Hepatocyte (in vitro differentiated cells): ENCODE measurements at regions not wholly inside any gene's neighbourhood (a gene's known extent, or its start where the extent isn't known, plus 50 kb on each side); places are given as distances from the start of the nearest gene placed in this dataset.

Experiments used
- DNase-seq: peaks from one replicate; pipeline ENCODE4 v3.0.0-alpha.2; 2016; ENCODE audit warnings: low spot score
- H2AFZ ChIP-seq: fragments of 200-600 bp; sonication (generic); 2 replicates; pipeline ENCODE4 v1.6.0; 2016; ENCODE audit warnings: antibody characterized with exemption, mild to moderate bottlenecking
- H3K27ac ChIP-seq: fragments of 200-600 bp; sonication (generic); 2 replicates; pipeline ENCODE4 v1.5.1; 2016; ENCODE audit warnings: mild to moderate bottlenecking
- H3K27me3 ChIP-seq: fragments of 200-600 bp; sonication (generic); 2 replicates; pipeline ENCODE4 v1.6.1; 2016
- H3K36me3 ChIP-seq: fragments of 200-600 bp; sonication (generic); replicated peaks from 2 replicates; pipeline ENCODE4 v1.5.1; 2016; ENCODE audit warnings: low read depth; ENCODE audit not compliant: insufficient read depth
- H3K4me1 ChIP-seq: fragments of 200-600 bp; sonication (generic); 2 replicates; pipeline ENCODE4 v1.5.1; 2016; ENCODE audit warnings: mild to moderate bottlenecking, moderate library complexity; ENCODE audit not compliant: insufficient read depth
- H3K4me2 ChIP-seq: fragments of 200-600 bp; sonication (generic); 2 replicates; pipeline ENCODE4 v1.6.0; 2016
- H3K4me3 ChIP-seq: fragments of 200-600 bp; sonication (generic); 2 replicates; pipeline ENCODE4 v1.5.1; 2016; ENCODE audit warnings: mild to moderate bottlenecking
- H3K79me2 ChIP-seq: fragments of 200-600 bp; sonication (generic); 2 replicates; pipeline ENCODE4 v1.6.0; 2017; ENCODE audit warnings: mild to moderate bottlenecking
- H3K9me2 ChIP-seq: fragments of 200-600 bp; sonication (generic); replicated peaks from 2 replicates; pipeline ENCODE4 v1.6.0; 2017; ENCODE audit warnings: mild to moderate bottlenecking; ENCODE audit not compliant: insufficient read depth
- H3K9me3 ChIP-seq: fragments of 200-600 bp; sonication (generic); 2 replicates; pipeline ENCODE4 v1.5.1; 2016; ENCODE audit warnings: low read depth, mild to moderate bottlenecking
- H4K20me1 ChIP-seq: fragments of 200-600 bp; sonication (generic); 2 replicates; pipeline ENCODE4 v1.6.0; 2016; ENCODE audit warnings: mild to moderate bottlenecking; ENCODE audit not compliant: insufficient read depth, poor library complexity, severe bottlenecking
- CTCF ChIP-seq: fragments of 200-600 bp; sonication (generic); IDR thresholded peaks from 2 replicates; pipeline ENCODE4 v1.5.1; 2016; ENCODE audit warnings: antibody characterized with exemption, mild to moderate bottlenecking; ENCODE audit not compliant: poor library complexity
- EZH2 ChIP-seq: fragments of 200-600 bp; sonication (generic); IDR thresholded peaks from 2 replicates; pipeline ENCODE4 v1.6.1; 2016; ENCODE audit warnings: antibody characterized with exemption, mild to moderate bottlenecking, borderline replicate concordance
- EZH2phosphoT487 ChIP-seq: fragments of 200-600 bp; sonication (generic); IDR thresholded peaks from one replicate; pipeline ENCODE4 v1.6.1; 2018; ENCODE audit warnings: antibody characterized with exemption, mild to moderate bottlenecking, low read depth, moderate library complexity; ENCODE audit not compliant: unreplicated experiment, severe bottlenecking
- WGBS: methylation state at CpG from one replicate; pipeline ENCODE4 v1.1.6; 2016; ENCODE audit warnings: low lambda C conversion rate; ENCODE audit errors: missing lambda C conversion rate; 5-methylcytosine and 5-hydroxymethylcytosine counted together

GRCh38 chr17:77480509-77481215, 339.9 kb downstream of the SEC14L1 start:
- Histone ChIP-seq H3K9me3 (no peaks in the 10 kb centered on the region), H3K4me3 (no peak overlapping the region), H2AFZ (no peak overlapping the region), H3K27me3 (no peaks in the 10 kb centered on the region), H3K9me2 (no peaks in the 10 kb centered on the region), H3K4me2 (peak overlapping the region; percentile 62), H4K20me1 (peaks cover 78% of the 10 kb centered on the region), H3K4me1 (peaks cover 61% of the 10 kb centered on the region), H3K27ac (peak overlapping the region; percentile 95), H3K36me3 (no peaks in the 10 kb centered on the region), H3K79me2 (peaks cover 96% of the 10 kb centered on the region)
- 56% methylated on average over 25 of the region's 25 CpGs for whole genome bisulfite sequencing
- no peak for DNase-seq
- no peak for TF ChIP-seq EZH2phosphoT487
- no peak for TF ChIP-seq EZH2
- TF ChIP-seq CTCF = no peak

GRCh38 chr17:77481476-77482374, 341.0 kb downstream of the SEC14L1 start:
- H4K20me1 ChIP-seq = peaks cover 74% of the 10 kb centered on the region
- peaks cover 51% of the 10 kb centered on the region for H3K4me1 ChIP-seq

GRCh38 chr17:77482375-77483127, 341.8 kb downstream of the SEC14L1 start:
- H3K4me1 ChIP-seq = peaks cover 45% of the 10 kb centered on the region
- 91% methylated on average over 25 of the region's 25 CpGs for whole genome bisulfite sequencing

More at GRCh38 chr17:77481476-77482374, 341.0 kb downstream of the SEC14L1 start:
- Histone ChIP-seq H2AFZ (no peak overlapping the region), H3K4me3 (no peak overlapping the region), H3K9me3 (no peaks in the 10 kb centered on the region), H3K9me2 (no peaks in the 10 kb centered on the region), H3K27me3 (no peaks in the 10 kb centered on the region), H3K79me2 (peaks cover 91% of the 10 kb centered on the region), H3K27ac (peak overlapping the region; percentile 95), H3K36me3 (no peaks in the 10 kb centered on the region), H3K4me2 (peak overlapping the region; percentile 62)
- no peak for TF ChIP-seq CTCF
- no peak for TF ChIP-seq EZH2phosphoT487
- no peak for TF ChIP-seq EZH2
- 88% methylated on average over 35 of the region's 35 CpGs for whole genome bisulfite sequencing
- DNase-seq = no peak

More at GRCh38 chr17:77482375-77483127, 341.8 kb downstream of the SEC14L1 start:
- Histone ChIP-seq H4K20me1 (peaks cover 68% of the 10 kb centered on the region), H3K4me3 (no peak overlapping the region), H3K27ac (no peak overlapping the region), H3K36me3 (no peaks in the 10 kb centered on the region), H3K4me2 (no peak overlapping the region), H3K9me3 (no peaks in the 10 kb centered on the region), H3K27me3 (no peaks in the 10 kb centered on the region), H2AFZ (no peak overlapping the region), H3K79me2 (peaks cover 85% of the 10 kb centered on the region), H3K9me2 (no peaks in the 10 kb centered on the region)
- TF ChIP-seq EZH2 (no peak), EZH2phosphoT487 (no peak), CTCF (no peak)
- DNase-seq = no peak
